ENCODE measurements at regions not wholly inside any gene's neighbourhood (a gene's known extent, or its start where the extent isn't known, plus 50 kb on each side); places are given as distances from the start of the nearest gene placed in this dataset.

GRCh38 chr5:61263561-61264272 is 68.3 kb upstream of the ZSWIM6 start:
- DNase-seq (ENCODE audit: low spot score), result no peak

- no peak for DNase-seq (ENCODE audit: low spot score)
Observed at GRCh38 chr5:61264273-61264661, 67.8 kb upstream of the ZSWIM6 start.

- DNase-seq (ENCODE audit: low spot score), result no peak
Observed at GRCh38 chr5:61267116-61267515, 64.9 kb upstream of the ZSWIM6 start.

- DNase-seq (ENCODE audit: low spot score), result no peak
Observed at GRCh38 chr5:61268871-61269270, 63.2 kb upstream of the ZSWIM6 start.

GRCh38 chr5:61270510-61271165 is 61.4 kb upstream of the ZSWIM6 start:
- no peak for DNase-seq (ENCODE audit: low spot score)

- no peak for DNase-seq (ENCODE audit: low spot score)
Observed at GRCh38 chr5:61272688-61273087, 59.4 kb upstream of the ZSWIM6 start.

GRCh38 chr5:61273279-61273975 is 58.6 kb upstream of the ZSWIM6 start:
- DNase-seq (ENCODE audit: low spot score), result no peak

GRCh38 chr5:61274511-61274911 is 57.5 kb upstream of the ZSWIM6 start:
- no peak for DNase-seq (ENCODE audit: low spot score)

GRCh38 chr5:61275841-61276240 is 56.2 kb upstream of the ZSWIM6 start:
- DNase-seq (ENCODE audit: low spot score), result no peak

GRCh38 chr5:61277190-61277589 is 54.9 kb upstream of the ZSWIM6 start:
- DNase-seq (ENCODE audit: low spot score), result no peak

GRCh38 chr5:61277781-61278180 is 54.3 kb upstream of the ZSWIM6 start:
- DNase-seq (ENCODE audit: low spot score), result no peak

GRCh38 chr5:61279725-61280124 is 52.3 kb upstream of the ZSWIM6 start:
- no peak for DNase-seq (ENCODE audit: low spot score)

GRCh38 chr5:61280205-61280604 is 51.9 kb upstream of the ZSWIM6 start:
- no peak for DNase-seq (ENCODE audit: low spot score)

- peak; percentile 21 for DNase-seq (ENCODE audit: low spot score)
Observed at GRCh38 chr5:61280761-61281427, 51.2 kb upstream of the ZSWIM6 start.

GRCh38 chr5:61281686-61282085 is 50.4 kb upstream of the ZSWIM6 start:
- DNase-seq (ENCODE audit: low spot score), result peak; percentile 28
